Testis (tissue), 2 donors: ENCODE measurements at regions not wholly inside any gene's neighbourhood (a gene's known extent, or its start where the extent isn't known, plus 50 kb on each side); places are given as distances from the start of the nearest gene placed in this dataset.

Experiments used
- CTCF ChIP-seq, 3 experiments: fragments of 450-650 bp in 2 of 3; fragments of 200-600 bp in 1 of 3; sonication (generic) in 1 of 3; IDR thresholded peaks; one replicate each; pipeline ENCODE4 v1.5.1; 2016 to 2019; ENCODE audit warnings: antibody characterized with exemption in 3 of 3, mild to moderate bottlenecking in 2 of 3, moderate library complexity in 1 of 3
- POLR2A ChIP-seq: fragments of 450-650 bp; IDR thresholded peaks from one replicate; pipeline ENCODE4 v1.6.1; 2017; ENCODE audit warnings: antibody characterized with exemption, mild to moderate bottlenecking, moderate library complexity

- TF ChIP-seq CTCF (IDR thresholded peaks at IDR 0.05), result no peak
- no peak for TF ChIP-seq POLR2A
Measured at GRCh38 chr9:129501771-129502319, 119.1 kb downstream of the C9orf50 start.
